NB4 (cell line): ENCODE measurements at regions not wholly inside any gene's neighbourhood (a gene's known extent, or its start where the extent isn't known, plus 50 kb on each side); places are given as distances from the start of the nearest gene placed in this dataset.

Experiments used
- DNase-seq: peaks from one replicate; pipeline ENCODE4 v3.0.0; 2010; ENCODE audit warnings: low read depth
- H3K4me3 ChIP-seq: one replicate; pipeline ENCODE4 v1.5.1; 2011; ENCODE audit warnings: mild to moderate bottlenecking, low read depth, low read length, moderate library complexity
- CTCF ChIP-seq: IDR thresholded peaks from one replicate; pipeline ENCODE4 v1.5.1; 2012; ENCODE audit warnings: low read depth, low read length
- MAX ChIP-seq: IDR thresholded peaks from 2 replicates; pipeline ENCODE4 v1.6.1; 2011; ENCODE audit warnings: low read depth, low read length
- MYC ChIP-seq: IDR thresholded peaks from 2 replicates; pipeline ENCODE4 v1.6.1; 2011; ENCODE audit warnings: low read depth, low read length
- POLR2A ChIP-seq: IDR thresholded peaks from 2 replicates; pipeline ENCODE4 v1.6.1; 2011; ENCODE audit warnings: mild to moderate bottlenecking; ENCODE audit not compliant: insufficient read length; ENCODE audit errors: extremely low read depth

GRCh38 chr10:25804505-25804904 is 129.5 kb upstream of the MYO3A start:
- no peak for DNase-seq
- no peak overlapping the region for H3K4me3 ChIP-seq
- no peak for TF ChIP-seq POLR2A
- no peak for TF ChIP-seq MYC
- no peak for TF ChIP-seq MAX
- no peak for TF ChIP-seq CTCF

GRCh38 chr10:25805986-25806385 is 128.0 kb upstream of the MYO3A start:
- H3K4me3 ChIP-seq, result no peak overlapping the region
- no peak for DNase-seq
- no peak for TF ChIP-seq MYC
- no peak for TF ChIP-seq CTCF
- no peak for TF ChIP-seq MAX
- TF ChIP-seq POLR2A, result no peak

GRCh38 chr10:25808372-25808771 is 125.7 kb upstream of the MYO3A start:
- no peak for DNase-seq
- no peak overlapping the region for H3K4me3 ChIP-seq
- TF ChIP-seq POLR2A (no peak), CTCF (no peak), MAX (no peak), MYC (no peak)

GRCh38 chr10:25811052-25811685 is 122.9 kb upstream of the MYO3A start:
- DNase-seq, result no peak
- no peak for TF ChIP-seq MYC
- TF ChIP-seq MAX, result no peak
- TF ChIP-seq POLR2A, result no peak
- TF ChIP-seq CTCF, result no peak
- H3K4me3 ChIP-seq, result no peak overlapping the region

GRCh38 chr10:25813511-25813910 is 120.5 kb upstream of the MYO3A start:
- TF ChIP-seq POLR2A (no peak), MYC (no peak), MAX (no peak), CTCF (no peak)
- DNase-seq, result no peak
- no peak overlapping the region for H3K4me3 ChIP-seq

- TF ChIP-seq POLR2A (no peak), CTCF (no peak), MYC (no peak), MAX (no peak)
- no peak for DNase-seq
- no peak overlapping the region for H3K4me3 ChIP-seq
These were observed 118.8 kb upstream of the MYO3A start for GRCh38 chr10:25815236-25815635.
